Transverse colon (tissue), 4 donors: ENCODE measurements at regions not wholly inside any gene's neighbourhood (a gene's known extent, or its start where the extent isn't known, plus 50 kb on each side); places are given as distances from the start of the nearest gene placed in this dataset.

Experiments used
- DNase-seq: peaks from one replicate; pipeline ENCODE4 v3.0.0-alpha.2; 2019
- H3K27ac ChIP-seq, 4 donors: fragments of 200-600 bp; sonication (generic); 2 replicates each; pipeline ENCODE4 v1.5.1; 2016 to 2018; ENCODE audit warnings: inconsistent platforms in 4 of 4
- H3K27me3 ChIP-seq: fragments of 200-600 bp; sonication (generic); 2 replicates; pipeline ENCODE4 v1.5.1; 2017; ENCODE audit warnings: inconsistent platforms
- H3K36me3 ChIP-seq, 4 donors: fragments of 200-600 bp; sonication (generic); 2 replicates each; pipeline ENCODE4 v1.5.1; 2017 to 2019; ENCODE audit warnings: inconsistent platforms in 4 of 4
- H3K4me1 ChIP-seq, 4 donors: fragments of 200-600 bp; sonication (generic); 2 replicates each; pipeline ENCODE4 v1.5.1; 2017 to 2020; ENCODE audit warnings: inconsistent platforms in 4 of 4
- H3K4me3 ChIP-seq, 4 donors: fragments of 200-600 bp; sonication (generic); 1 replicate in 1 of 4; 2 replicates in 3 of 4; pipeline versions ENCODE4 v1.5.1 to v1.6.1; 2017 to 2019; ENCODE audit warnings: inconsistent platforms in 4 of 4
- H3K9me3 ChIP-seq, 2 donors: fragments of 200-600 bp; sonication (generic); 2 replicates each; pipeline ENCODE4 v1.5.1; 2017 to 2019; ENCODE audit warnings: inconsistent platforms in 2 of 2
- EP300 ChIP-seq: sonication (generic); formaldehyde crosslinking; IDR thresholded peaks from one replicate; pipeline ENCODE4 v1.6.1; 2017; ENCODE audit warnings: antibody characterized with exemption, low read depth
- POLR2A ChIP-seq: fragments of 450-650 bp; IDR thresholded peaks from one replicate; pipeline ENCODE4 v1.6.1; 2016; ENCODE audit warnings: antibody characterized with exemption, mild to moderate bottlenecking, moderate library complexity
- POLR2AphosphoS5 ChIP-seq, 3 donors: sonication (generic); formaldehyde crosslinking; IDR thresholded peaks; one replicate each; pipeline ENCODE4 v1.6.1; 2016; ENCODE audit warnings: antibody characterized with exemption in 3 of 3
- WGBS, 2 donors: methylation state at CpG; one replicate each; pipeline ENCODE4 v1.1.5; 2018; ENCODE audit warnings: low coverage in 1 of 2; 5-methylcytosine and 5-hydroxymethylcytosine counted together
- in situ Hi-C, 4 donors: fragments of 200-750 bp; cut with MboI; loops; one replicate each; pipeline versions ENCODE4 v1.15.0 to v1.15.1; 2017; ENCODE audit warnings: low sequenced_read_pairs in 3 of 4, low pct_ligation_motif_present in 1 of 4, low pct_unique_long_range_greater_than_20kb in 1 of 4
- intact Hi-C: fragments of 100-400 bp; cut with DNase I; formaldehyde crosslinking; loops from one replicate; pipeline ENCODE4 v1.15.1; 2023; ENCODE audit warnings: low total_unique reads
- TF ChIP-seq, protein P1 (sequence below), 5 experiments: fragments of 200-600 bp in 3 of 5; fragments of 450-650 bp in 2 of 5; sonication (generic) in 3 of 5; IDR thresholded peaks; 1 replicate in 2 of 5; 2 replicates in 3 of 5; pipeline ENCODE4 v1.5.1; 2016 to 2017; ENCODE audit warnings: antibody characterized with exemption in 5 of 5, inconsistent platforms in 3 of 5, mild to moderate bottlenecking in 2 of 5, moderate library complexity in 1 of 5

DNA sequence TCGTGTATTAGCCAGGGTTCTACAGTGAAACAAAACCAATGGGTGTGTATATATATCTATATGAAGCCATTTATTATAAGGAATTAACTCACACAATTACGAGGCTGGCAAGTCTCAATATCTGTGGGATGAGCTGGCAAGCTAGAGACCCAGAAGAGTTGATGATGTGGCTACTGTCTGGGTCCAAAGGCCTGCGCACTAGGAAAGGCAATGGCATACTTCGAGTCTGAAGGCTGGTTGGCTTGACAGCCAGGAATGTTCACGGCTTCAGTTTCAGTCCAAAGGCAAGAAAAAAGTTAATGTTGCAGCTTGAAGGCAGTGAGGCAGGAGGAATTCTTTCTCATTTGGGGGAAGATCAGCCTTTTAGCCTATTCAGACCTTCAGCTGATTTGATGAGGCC, 893.3 kb upstream of the LRFN5 start:
- no peaks in the 10 kb centered on the region for H3K9me3 ChIP-seq
- intact Hi-C loops: no loop called here
- H3K4me3 ChIP-seq: no peak overlapping the region
- no peaks in the 10 kb centered on the region for H3K27me3 ChIP-seq
- no peak overlapping the region for H3K27ac ChIP-seq
- no peak for DNase-seq
- no peaks in the 10 kb centered on the region for H3K36me3 ChIP-seq
- 51 to 73% methylated on average over 3 to 5 of the region's 5 CpGs for WGBS, 2 donors
- no peak for TF ChIP-seq POLR2A
- TF ChIP-seq POLR2AphosphoS5 (IDR thresholded peaks at IDR 0.05): no peak
- TF ChIP-seq EP300: no peak
- TF ChIP-seq, protein P1, sequence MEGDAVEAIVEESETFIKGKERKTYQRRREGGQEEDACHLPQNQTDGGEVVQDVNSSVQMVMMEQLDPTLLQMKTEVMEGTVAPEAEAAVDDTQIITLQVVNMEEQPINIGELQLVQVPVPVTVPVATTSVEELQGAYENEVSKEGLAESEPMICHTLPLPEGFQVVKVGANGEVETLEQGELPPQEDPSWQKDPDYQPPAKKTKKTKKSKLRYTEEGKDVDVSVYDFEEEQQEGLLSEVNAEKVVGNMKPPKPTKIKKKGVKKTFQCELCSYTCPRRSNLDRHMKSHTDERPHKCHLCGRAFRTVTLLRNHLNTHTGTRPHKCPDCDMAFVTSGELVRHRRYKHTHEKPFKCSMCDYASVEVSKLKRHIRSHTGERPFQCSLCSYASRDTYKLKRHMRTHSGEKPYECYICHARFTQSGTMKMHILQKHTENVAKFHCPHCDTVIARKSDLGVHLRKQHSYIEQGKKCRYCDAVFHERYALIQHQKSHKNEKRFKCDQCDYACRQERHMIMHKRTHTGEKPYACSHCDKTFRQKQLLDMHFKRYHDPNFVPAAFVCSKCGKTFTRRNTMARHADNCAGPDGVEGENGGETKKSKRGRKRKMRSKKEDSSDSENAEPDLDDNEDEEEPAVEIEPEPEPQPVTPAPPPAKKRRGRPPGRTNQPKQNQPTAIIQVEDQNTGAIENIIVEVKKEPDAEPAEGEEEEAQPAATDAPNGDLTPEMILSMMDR (IDR thresholded peaks at IDR 0.05): no peak
- H3K4me1 ChIP-seq: no peaks in the 10 kb centered on the region
- in situ Hi-C loops: no loop called here

DNA sequence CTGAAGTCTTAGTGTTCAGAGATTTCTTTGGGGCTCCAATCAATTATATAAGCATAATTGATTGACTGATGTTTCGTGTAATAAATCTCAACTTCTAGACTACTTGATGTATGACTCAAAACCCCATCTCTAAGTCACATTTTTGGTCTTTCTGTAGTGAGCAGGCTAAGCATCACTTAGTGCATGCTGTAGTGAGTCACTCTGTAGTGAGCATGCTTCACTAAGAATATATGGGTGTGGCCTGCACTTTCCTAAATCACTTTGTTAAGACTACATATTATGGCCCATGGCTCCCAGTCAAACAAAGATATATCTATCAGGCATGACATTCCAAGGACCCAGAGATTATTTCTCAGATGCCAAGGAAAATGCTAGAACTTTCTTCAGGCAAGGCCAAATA, 909.4 kb upstream of the LRFN5 start:
- DNase-seq: no peak
- peaks cover 3 to 4% of the 10 kb centered on the region in 2 donors for H3K9me3 ChIP-seq
- in situ Hi-C loops: no loop called here
- H3K4me1 ChIP-seq: no peaks in the 10 kb centered on the region
- no peaks in the 10 kb centered on the region for H3K27me3 ChIP-seq
- 67 to 76% methylated on average over 1 of the region's 1 CpG for WGBS, 2 donors
- H3K27ac ChIP-seq: no peak overlapping the region
- no peak for TF ChIP-seq POLR2A
- TF ChIP-seq, protein P1 (IDR thresholded peaks at IDR 0.05): no peak
- no peak for TF ChIP-seq POLR2AphosphoS5 (IDR thresholded peaks at IDR 0.05)
- TF ChIP-seq EP300: no peak
- H3K36me3 ChIP-seq: no peaks in the 10 kb centered on the region
- intact Hi-C loops: no loop called here
- no peak overlapping the region for H3K4me3 ChIP-seq

DNA sequence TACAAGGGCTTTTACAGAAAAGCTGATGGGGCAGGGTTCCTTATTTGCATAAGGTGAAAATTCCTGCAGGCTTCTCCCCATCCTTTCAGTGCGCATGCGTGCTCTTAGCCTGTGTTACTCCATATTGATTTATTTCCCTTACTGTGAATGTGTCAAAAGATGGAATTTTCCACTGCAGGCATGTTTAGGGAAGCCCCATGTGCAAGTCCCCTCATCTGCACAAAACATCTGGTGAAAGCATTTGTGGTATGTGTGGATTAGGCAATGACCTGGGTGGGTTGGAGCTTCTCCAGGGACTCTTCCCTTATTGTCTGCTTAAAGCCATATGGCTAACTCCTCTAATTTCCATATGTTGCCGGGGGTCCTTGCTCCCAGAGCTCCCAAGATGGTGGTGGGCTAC, 912.7 kb upstream of the LRFN5 start:
- H3K4me1 ChIP-seq: no peaks in the 10 kb centered on the region
- no peaks in the 10 kb centered on the region for H3K36me3 ChIP-seq
- H3K27me3 ChIP-seq: no peaks in the 10 kb centered on the region
- H3K9me3 ChIP-seq: peaks cover 3 to 4% of the 10 kb centered on the region in 2 donors
- intact Hi-C loops: no loop called here
- 79 to 80% methylated on average over 2 to 3 of the region's 3 CpGs for WGBS, 2 donors
- no peak overlapping the region for H3K27ac ChIP-seq
- in situ Hi-C loops: no loop called here
- no peak overlapping the region for H3K4me3 ChIP-seq
- TF ChIP-seq POLR2AphosphoS5 (IDR thresholded peaks at IDR 0.05) (no peak), EP300 (no peak), POLR2A (no peak)
- TF ChIP-seq, protein P1 (IDR thresholded peaks at IDR 0.05): no peak
- no peak for DNase-seq

DNA sequence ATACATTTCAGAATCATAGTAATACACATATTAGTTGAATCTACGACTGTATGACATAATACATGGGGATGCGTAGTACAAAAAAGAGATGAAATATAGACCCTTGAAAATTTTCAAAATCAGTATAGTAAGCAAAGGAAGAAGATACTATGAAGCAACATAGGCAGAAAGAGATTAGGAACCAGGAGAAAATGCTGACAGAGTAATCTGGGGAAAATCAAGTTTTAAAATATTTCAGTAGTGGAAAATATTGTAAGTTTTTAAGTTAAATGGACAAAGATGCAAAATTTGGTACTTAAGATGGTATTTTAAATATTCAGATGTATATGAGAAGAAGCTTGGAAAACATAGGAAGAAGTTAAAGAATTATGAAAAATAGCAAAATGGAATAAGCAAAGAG, 915.6 kb upstream of the LRFN5 start:
- H3K9me3 ChIP-seq: peaks cover 4 to 7% of the 10 kb centered on the region in 2 donors
- H3K27me3 ChIP-seq: no peaks in the 10 kb centered on the region
- TF ChIP-seq POLR2AphosphoS5 (IDR thresholded peaks at IDR 0.05): no peak
- TF ChIP-seq, protein P1 (IDR thresholded peaks at IDR 0.05): no peak
- TF ChIP-seq EP300: no peak
- TF ChIP-seq POLR2A: no peak
- no peaks in the 10 kb centered on the region for H3K36me3 ChIP-seq
- no peak for DNase-seq
- no peak overlapping the region for H3K27ac ChIP-seq
- no peak overlapping the region for H3K4me3 ChIP-seq
- H3K4me1 ChIP-seq: no peaks in the 10 kb centered on the region
- intact Hi-C loops (no loop called here), in situ Hi-C loops (no loop called here)
- WGBS, 2 donors: 94 to 95% methylated on average over 2 of the region's 2 CpGs
